C4-2B (cell line): ENCODE measurements at regions not wholly inside any gene's neighbourhood (a gene's known extent, or its start where the extent isn't known, plus 50 kb on each side); places are given as distances from the start of the nearest gene placed in this dataset.

Experiments
- H3K27ac ChIP-seq: fragments of 450-650 bp; 2 replicates; pipeline ENCODE4 v1.5.1; 2017
- ZFX ChIP-seq: fragments of 450-650 bp; IDR thresholded peaks from 2 replicates; pipeline ENCODE4 v1.6.1; 2017
- TF ChIP-seq, protein P1 (sequence below): fragments of 450-650 bp; conservative IDR thresholded peaks from 2 replicates; pipeline ENCODE4 v1.5.1; 2017; ENCODE audit warnings: mild to moderate bottlenecking

- H3K27ac ChIP-seq, result no peak overlapping the region
- TF ChIP-seq, protein P1, sequence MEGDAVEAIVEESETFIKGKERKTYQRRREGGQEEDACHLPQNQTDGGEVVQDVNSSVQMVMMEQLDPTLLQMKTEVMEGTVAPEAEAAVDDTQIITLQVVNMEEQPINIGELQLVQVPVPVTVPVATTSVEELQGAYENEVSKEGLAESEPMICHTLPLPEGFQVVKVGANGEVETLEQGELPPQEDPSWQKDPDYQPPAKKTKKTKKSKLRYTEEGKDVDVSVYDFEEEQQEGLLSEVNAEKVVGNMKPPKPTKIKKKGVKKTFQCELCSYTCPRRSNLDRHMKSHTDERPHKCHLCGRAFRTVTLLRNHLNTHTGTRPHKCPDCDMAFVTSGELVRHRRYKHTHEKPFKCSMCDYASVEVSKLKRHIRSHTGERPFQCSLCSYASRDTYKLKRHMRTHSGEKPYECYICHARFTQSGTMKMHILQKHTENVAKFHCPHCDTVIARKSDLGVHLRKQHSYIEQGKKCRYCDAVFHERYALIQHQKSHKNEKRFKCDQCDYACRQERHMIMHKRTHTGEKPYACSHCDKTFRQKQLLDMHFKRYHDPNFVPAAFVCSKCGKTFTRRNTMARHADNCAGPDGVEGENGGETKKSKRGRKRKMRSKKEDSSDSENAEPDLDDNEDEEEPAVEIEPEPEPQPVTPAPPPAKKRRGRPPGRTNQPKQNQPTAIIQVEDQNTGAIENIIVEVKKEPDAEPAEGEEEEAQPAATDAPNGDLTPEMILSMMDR, result no peak
- TF ChIP-seq ZFX, result no peak
Measured at GRCh38 chr13:106352850-106353249, 182.6 kb downstream of the EFNB2 start.

DNA sequence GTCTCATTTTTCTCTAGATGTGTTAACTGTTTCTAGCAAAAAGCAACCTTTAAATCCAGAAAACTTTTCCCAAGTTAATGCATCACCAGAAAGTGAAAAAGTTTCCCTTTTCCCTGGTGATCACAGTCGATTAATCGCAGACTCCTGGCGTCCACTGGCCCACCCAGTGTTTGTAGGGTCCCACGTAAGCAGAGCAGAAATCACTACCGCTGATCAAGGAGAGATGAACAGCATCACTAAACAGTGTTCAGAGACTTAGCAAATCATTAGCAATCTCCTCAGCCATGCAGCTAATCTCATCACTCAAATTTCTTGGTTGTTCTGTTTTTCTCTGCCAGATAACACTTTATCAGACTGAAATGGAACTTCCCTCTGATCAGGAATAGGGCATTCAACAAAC, 184.2 kb downstream of the EFNB2 start:
- H3K27ac ChIP-seq, result no peak overlapping the region
- TF ChIP-seq, protein P1, result no peak
- no peak for TF ChIP-seq ZFX

- no peak overlapping the region for H3K27ac ChIP-seq
- TF ChIP-seq, protein P1, result no peak
Measured at GRCh38 chr13:106350208-106350607, 185.3 kb downstream of the EFNB2 start.

- TF ChIP-seq, protein P1, result no peak
- TF ChIP-seq ZFX, result no peak
- H3K27ac ChIP-seq, result no peak overlapping the region
Measured at GRCh38 chr13:106349080-106349931, 186.2 kb downstream of the EFNB2 start.

DNA sequence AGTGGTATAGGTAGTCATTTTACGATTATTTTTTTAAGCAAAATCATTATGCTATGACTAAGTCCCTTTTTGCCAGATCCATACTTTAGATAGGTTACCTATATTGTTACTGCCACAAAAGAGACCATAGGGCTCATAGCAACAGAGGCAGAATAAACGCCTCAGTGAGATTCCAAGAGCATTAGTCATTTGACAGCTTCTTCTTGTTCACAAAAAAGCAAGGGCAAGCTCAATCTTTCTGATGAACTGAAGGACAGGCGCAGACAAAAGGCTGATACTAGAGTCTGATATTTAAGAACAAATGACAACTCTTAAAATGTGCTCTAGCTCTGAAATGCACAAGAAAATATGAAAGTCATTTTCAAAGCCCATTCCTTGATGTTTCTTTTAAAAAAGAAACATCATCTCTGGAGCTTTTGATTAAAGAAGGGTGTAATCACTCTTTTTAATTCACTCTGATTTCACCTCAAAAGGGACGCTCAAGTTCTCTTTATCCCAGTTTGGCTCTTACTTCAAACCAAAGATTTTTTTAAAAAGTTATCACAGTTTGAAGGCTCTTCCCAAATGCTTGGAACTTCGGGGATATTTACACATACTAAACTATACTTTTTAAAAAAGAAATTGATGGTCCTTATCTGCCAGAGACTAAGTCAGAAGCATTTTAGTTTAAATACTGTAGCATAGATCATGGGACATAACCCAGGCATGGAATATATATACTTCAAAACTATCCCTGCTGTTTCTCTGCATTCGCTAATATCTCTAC, 187.2 kb downstream of the EFNB2 start:
- TF ChIP-seq, protein P1, result no peak
- TF ChIP-seq ZFX, result no peak
- H3K27ac ChIP-seq, result no peak overlapping the region

- H3K27ac ChIP-seq, result no peak overlapping the region
- TF ChIP-seq, protein P1, result no peak
- TF ChIP-seq ZFX, result no peak
Measured at GRCh38 chr13:106344342-106344741, 191.1 kb downstream of the EFNB2 start.

DNA sequence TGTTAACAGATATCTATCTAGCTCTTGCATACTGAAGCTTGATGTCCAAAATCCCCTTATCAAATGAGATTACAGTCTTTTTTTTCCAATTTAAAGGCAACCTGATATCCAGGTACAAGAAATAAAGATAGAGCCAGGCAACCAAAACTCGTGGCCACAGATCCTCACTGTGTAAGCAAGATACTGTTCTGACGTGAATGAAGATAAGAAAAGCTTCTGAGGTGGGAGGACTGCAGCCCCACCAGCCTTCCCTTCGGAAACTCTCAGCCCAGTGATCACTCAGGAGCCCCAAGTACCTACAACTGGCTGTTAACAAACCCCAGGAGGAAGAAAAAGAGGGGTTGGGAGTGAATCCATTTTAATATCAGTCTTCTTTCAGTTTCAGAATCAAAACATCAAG, 191.6 kb downstream of the EFNB2 start:
- TF ChIP-seq ZFX, result no peak
- TF ChIP-seq, protein P1, result no peak
- no peak overlapping the region for H3K27ac ChIP-seq
